HL-60 (cell line): ENCODE measurements at regions not wholly inside any gene's neighbourhood (a gene's known extent, or its start where the extent isn't known, plus 50 kb on each side); places are given as distances from the start of the nearest gene placed in this dataset.

Experiments
- GABPA ChIP-seq: IDR thresholded peaks from 2 replicates; pipeline ENCODE4 v1.6.1; 2012; ENCODE audit warnings: low read depth
- POLR2AphosphoS5 ChIP-seq: IDR thresholded peaks from 2 replicates; pipeline ENCODE4 v1.6.1; 2012; ENCODE audit warnings: low read depth
- TF ChIP-seq, protein P1 (sequence below): IDR thresholded peaks from one replicate; pipeline ENCODE4 v1.5.1; 2011; ENCODE audit warnings: low read length, control low read depth, inconsistent platforms; ENCODE audit not compliant: insufficient read depth
- TF ChIP-seq, protein P2 (sequence below): IDR thresholded peaks from 2 replicates; pipeline ENCODE4 v1.6.1; 2012; ENCODE audit warnings: low read depth; ENCODE audit not compliant: insufficient replicate concordance

DNA sequence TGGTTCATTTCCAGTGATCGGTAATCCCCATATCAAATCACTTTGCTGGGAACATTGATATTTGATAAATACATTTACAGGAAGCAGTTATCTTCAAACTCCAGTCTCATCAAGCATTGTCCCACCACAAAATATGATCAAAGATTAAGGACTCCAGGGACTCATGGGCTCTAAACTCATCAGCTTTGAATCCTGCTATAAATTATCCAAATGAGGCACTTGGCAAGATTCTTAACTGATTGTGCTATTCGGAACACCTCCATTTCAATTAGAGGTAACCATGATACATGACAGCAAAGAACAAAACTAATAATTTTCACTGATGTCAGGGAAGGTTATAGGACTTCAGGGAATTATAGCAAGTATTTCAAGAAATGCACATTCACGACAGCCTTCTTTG lies 1088.1 kb upstream of the PIK3C3 start:
- no peak for TF ChIP-seq POLR2AphosphoS5
- TF ChIP-seq, protein P1, sequence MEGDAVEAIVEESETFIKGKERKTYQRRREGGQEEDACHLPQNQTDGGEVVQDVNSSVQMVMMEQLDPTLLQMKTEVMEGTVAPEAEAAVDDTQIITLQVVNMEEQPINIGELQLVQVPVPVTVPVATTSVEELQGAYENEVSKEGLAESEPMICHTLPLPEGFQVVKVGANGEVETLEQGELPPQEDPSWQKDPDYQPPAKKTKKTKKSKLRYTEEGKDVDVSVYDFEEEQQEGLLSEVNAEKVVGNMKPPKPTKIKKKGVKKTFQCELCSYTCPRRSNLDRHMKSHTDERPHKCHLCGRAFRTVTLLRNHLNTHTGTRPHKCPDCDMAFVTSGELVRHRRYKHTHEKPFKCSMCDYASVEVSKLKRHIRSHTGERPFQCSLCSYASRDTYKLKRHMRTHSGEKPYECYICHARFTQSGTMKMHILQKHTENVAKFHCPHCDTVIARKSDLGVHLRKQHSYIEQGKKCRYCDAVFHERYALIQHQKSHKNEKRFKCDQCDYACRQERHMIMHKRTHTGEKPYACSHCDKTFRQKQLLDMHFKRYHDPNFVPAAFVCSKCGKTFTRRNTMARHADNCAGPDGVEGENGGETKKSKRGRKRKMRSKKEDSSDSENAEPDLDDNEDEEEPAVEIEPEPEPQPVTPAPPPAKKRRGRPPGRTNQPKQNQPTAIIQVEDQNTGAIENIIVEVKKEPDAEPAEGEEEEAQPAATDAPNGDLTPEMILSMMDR, result no peak
- TF ChIP-seq, protein P2, sequence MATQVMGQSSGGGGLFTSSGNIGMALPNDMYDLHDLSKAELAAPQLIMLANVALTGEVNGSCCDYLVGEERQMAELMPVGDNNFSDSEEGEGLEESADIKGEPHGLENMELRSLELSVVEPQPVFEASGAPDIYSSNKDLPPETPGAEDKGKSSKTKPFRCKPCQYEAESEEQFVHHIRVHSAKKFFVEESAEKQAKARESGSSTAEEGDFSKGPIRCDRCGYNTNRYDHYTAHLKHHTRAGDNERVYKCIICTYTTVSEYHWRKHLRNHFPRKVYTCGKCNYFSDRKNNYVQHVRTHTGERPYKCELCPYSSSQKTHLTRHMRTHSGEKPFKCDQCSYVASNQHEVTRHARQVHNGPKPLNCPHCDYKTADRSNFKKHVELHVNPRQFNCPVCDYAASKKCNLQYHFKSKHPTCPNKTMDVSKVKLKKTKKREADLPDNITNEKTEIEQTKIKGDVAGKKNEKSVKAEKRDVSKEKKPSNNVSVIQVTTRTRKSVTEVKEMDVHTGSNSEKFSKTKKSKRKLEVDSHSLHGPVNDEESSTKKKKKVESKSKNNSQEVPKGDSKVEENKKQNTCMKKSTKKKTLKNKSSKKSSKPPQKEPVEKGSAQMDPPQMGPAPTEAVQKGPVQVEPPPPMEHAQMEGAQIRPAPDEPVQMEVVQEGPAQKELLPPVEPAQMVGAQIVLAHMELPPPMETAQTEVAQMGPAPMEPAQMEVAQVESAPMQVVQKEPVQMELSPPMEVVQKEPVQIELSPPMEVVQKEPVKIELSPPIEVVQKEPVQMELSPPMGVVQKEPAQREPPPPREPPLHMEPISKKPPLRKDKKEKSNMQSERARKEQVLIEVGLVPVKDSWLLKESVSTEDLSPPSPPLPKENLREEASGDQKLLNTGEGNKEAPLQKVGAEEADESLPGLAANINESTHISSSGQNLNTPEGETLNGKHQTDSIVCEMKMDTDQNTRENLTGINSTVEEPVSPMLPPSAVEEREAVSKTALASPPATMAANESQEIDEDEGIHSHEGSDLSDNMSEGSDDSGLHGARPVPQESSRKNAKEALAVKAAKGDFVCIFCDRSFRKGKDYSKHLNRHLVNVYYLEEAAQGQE, result no peak
- TF ChIP-seq GABPA, result no peak
